Osteoblast (primary cell): ENCODE measurements at regions not wholly inside any gene's neighbourhood (a gene's known extent, or its start where the extent isn't known, plus 50 kb on each side); places are given as distances from the start of the nearest gene placed in this dataset.

Experiments used
- DNase-seq: peaks from one replicate; pipeline ENCODE4 v3.0.0; 2011; ENCODE audit warnings: low spot score, mixed read lengths; ENCODE audit not compliant: insufficient read length; ENCODE audit errors: missing footprints
- H2AFZ ChIP-seq: 2 replicates; pipeline ENCODE4 v1.6.0; 2011; ENCODE audit warnings: mild to moderate bottlenecking, low read length
- H3K27ac ChIP-seq: 2 replicates; pipeline ENCODE4 v1.5.1; 2011; ENCODE audit warnings: mild to moderate bottlenecking, low read depth, low read length, moderate library complexity
- H3K27me3 ChIP-seq: 2 replicates; pipeline ENCODE4 v1.6.0; 2012; ENCODE audit warnings: mild to moderate bottlenecking, control low read depth, inconsistent platforms, low read length, moderate library complexity; ENCODE audit not compliant: insufficient read depth
- H3K36me3 ChIP-seq: 2 replicates; pipeline ENCODE4 v1.5.1; 2011; ENCODE audit warnings: mild to moderate bottlenecking, low read length, control low read depth, moderate library complexity; ENCODE audit not compliant: insufficient read depth
- H3K4me1 ChIP-seq: 2 replicates; pipeline ENCODE4 v1.5.1; 2011; ENCODE audit warnings: mild to moderate bottlenecking, low read length, control low read depth, moderate library complexity; ENCODE audit not compliant: insufficient read depth
- H3K4me2 ChIP-seq: 2 replicates; pipeline ENCODE4 v1.6.0; 2011; ENCODE audit warnings: mild to moderate bottlenecking, low read length; ENCODE audit not compliant: insufficient read depth
- H3K4me3 ChIP-seq: fragments of 200-600 bp; sonication (generic); 3 replicates; pipeline ENCODE4 v1.5.1; 2012; ENCODE audit warnings: mild to moderate bottlenecking, low read length, inconsistent platforms; ENCODE audit not compliant: insufficient read depth
- H3K79me2 ChIP-seq: 2 replicates; pipeline ENCODE4 v1.6.0; 2012; ENCODE audit warnings: mild to moderate bottlenecking, low read length, control low read depth, inconsistent platforms; ENCODE audit not compliant: insufficient read depth
- H3K9me3 ChIP-seq: 2 replicates; pipeline ENCODE4 v1.5.1; 2011; ENCODE audit warnings: low read depth, low read length, control low read depth
- H4K20me1 ChIP-seq: 2 replicates; pipeline ENCODE4 v1.6.0; 2012; ENCODE audit warnings: mild to moderate bottlenecking, low read length, control low read depth; ENCODE audit not compliant: insufficient read depth
- TF ChIP-seq, protein P1 (sequence below): IDR thresholded peaks from 2 replicates; pipeline ENCODE4 v1.5.1; 2011; ENCODE audit warnings: mild to moderate bottlenecking, low read depth, low read length, moderate library complexity; ENCODE audit errors: extremely low read depth

GRCh38 chr2:242038166-242038927 lies 168.8 kb downstream of the RTP5 start:
- Histone ChIP-seq H3K36me3 (no peaks in the 10 kb centered on the region), H3K27me3 (peaks cover 53% of the 10 kb centered on the region), H2AFZ (no peak overlapping the region), H3K4me1 (no peaks in the 10 kb centered on the region), H3K79me2 (no peaks in the 10 kb centered on the region), H3K4me3 (no peak overlapping the region), H3K4me2 (no peak overlapping the region), H3K27ac (no peak overlapping the region), H3K9me3 (no peaks in the 10 kb centered on the region), H4K20me1 (no peaks in the 10 kb centered on the region)
- no peak for DNase-seq
- TF ChIP-seq, protein P1, sequence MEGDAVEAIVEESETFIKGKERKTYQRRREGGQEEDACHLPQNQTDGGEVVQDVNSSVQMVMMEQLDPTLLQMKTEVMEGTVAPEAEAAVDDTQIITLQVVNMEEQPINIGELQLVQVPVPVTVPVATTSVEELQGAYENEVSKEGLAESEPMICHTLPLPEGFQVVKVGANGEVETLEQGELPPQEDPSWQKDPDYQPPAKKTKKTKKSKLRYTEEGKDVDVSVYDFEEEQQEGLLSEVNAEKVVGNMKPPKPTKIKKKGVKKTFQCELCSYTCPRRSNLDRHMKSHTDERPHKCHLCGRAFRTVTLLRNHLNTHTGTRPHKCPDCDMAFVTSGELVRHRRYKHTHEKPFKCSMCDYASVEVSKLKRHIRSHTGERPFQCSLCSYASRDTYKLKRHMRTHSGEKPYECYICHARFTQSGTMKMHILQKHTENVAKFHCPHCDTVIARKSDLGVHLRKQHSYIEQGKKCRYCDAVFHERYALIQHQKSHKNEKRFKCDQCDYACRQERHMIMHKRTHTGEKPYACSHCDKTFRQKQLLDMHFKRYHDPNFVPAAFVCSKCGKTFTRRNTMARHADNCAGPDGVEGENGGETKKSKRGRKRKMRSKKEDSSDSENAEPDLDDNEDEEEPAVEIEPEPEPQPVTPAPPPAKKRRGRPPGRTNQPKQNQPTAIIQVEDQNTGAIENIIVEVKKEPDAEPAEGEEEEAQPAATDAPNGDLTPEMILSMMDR: no peak

GRCh38 chr2:242038928-242039341 lies 169.4 kb downstream of the RTP5 start:
- Histone ChIP-seq H3K79me2 (no peaks in the 10 kb centered on the region), H3K9me3 (no peaks in the 10 kb centered on the region), H3K27me3 (peaks cover 47% of the 10 kb centered on the region), H4K20me1 (no peaks in the 10 kb centered on the region), H3K4me1 (no peaks in the 10 kb centered on the region), H2AFZ (no peak overlapping the region), H3K4me2 (no peak overlapping the region), H3K4me3 (no peak overlapping the region), H3K27ac (no peak overlapping the region), H3K36me3 (no peaks in the 10 kb centered on the region)
- TF ChIP-seq, protein P1: no peak
- no peak for DNase-seq

GRCh38 chr2:242040303-242040655 lies 170.8 kb downstream of the RTP5 start:
- Histone ChIP-seq H3K4me2 (no peak overlapping the region), H3K79me2 (no peaks in the 10 kb centered on the region), H3K27ac (no peak overlapping the region), H3K4me1 (no peaks in the 10 kb centered on the region), H4K20me1 (no peaks in the 10 kb centered on the region), H3K9me3 (no peaks in the 10 kb centered on the region), H2AFZ (no peak overlapping the region), H3K27me3 (peaks cover 34% of the 10 kb centered on the region), H3K4me3 (no peak overlapping the region), H3K36me3 (no peaks in the 10 kb centered on the region)
- TF ChIP-seq, protein P1: no peak
- DNase-seq: no peak

GRCh38 chr2:242040681-242041080 lies 171.2 kb downstream of the RTP5 start:
- Histone ChIP-seq H3K4me3 (no peak overlapping the region), H3K27me3 (peaks cover 30% of the 10 kb centered on the region)
- no peak for DNase-seq

More at GRCh38 chr2:242040681-242041080, 171.2 kb downstream of the RTP5 start:
- Histone ChIP-seq H3K9me3 (no peaks in the 10 kb centered on the region), H3K4me2 (no peak overlapping the region), H3K27ac (no peak overlapping the region), H3K36me3 (no peaks in the 10 kb centered on the region), H2AFZ (no peak overlapping the region), H4K20me1 (no peaks in the 10 kb centered on the region), H3K79me2 (no peaks in the 10 kb centered on the region), H3K4me1 (no peaks in the 10 kb centered on the region)
- TF ChIP-seq, protein P1: no peak
